Heart right ventricle (tissue), 16 donors: ENCODE measurements at regions not wholly inside any gene's neighbourhood (a gene's known extent, or its start where the extent isn't known, plus 50 kb on each side); places are given as distances from the start of the nearest gene placed in this dataset.

ENCODE experiments used
- ATAC-seq, 8 donors: fragments of 200-7000 bp; cut with Tn5 transposase; one replicate each; pipeline ENCODE4 v1.9.1; 2020; ENCODE audit warnings: mild to moderate bottlenecking in 8 of 8, moderate library complexity in 8 of 8, moderate number of reproducible peaks in 1 of 8
- DNase-seq, 2 donors: peaks; one replicate each; pipeline ENCODE4 v3.0.0-alpha.2; 2020
- H3K27ac ChIP-seq, 10 donors: fragments of 200-600 bp; sonication (generic) in 2 of 10; one replicate each; pipeline versions ENCODE4 v1.5.0 to v1.8.0; 2020 to 2022; ENCODE audit warnings: mild to moderate bottlenecking in 3 of 10
- H3K27me3 ChIP-seq, 7 donors: fragments of 200-600 bp; one replicate each; pipeline ENCODE4 v1.8.0; 2021 to 2022; ENCODE audit warnings: mild to moderate bottlenecking in 2 of 7
- H3K36me3 ChIP-seq, 9 donors: fragments of 200-600 bp; sonication (generic) in 1 of 9; one replicate each; pipeline versions ENCODE4 v1.5.0 to v1.8.0; 2020 to 2022; ENCODE audit warnings: mild to moderate bottlenecking in 2 of 9
- H3K4me1 ChIP-seq, 9 donors: fragments of 200-600 bp; sonication (generic) in 1 of 9; one replicate each; pipeline versions ENCODE4 v1.5.0 to v1.8.0; 2020 to 2022; ENCODE audit warnings: mild to moderate bottlenecking in 4 of 9
- H3K4me3 ChIP-seq, 10 donors: fragments of 200-600 bp; sonication (generic) in 2 of 10; one replicate each; pipeline versions ENCODE4 v1.5.0 to v1.8.0; 2020 to 2022; ENCODE audit warnings: mild to moderate bottlenecking in 7 of 10, moderate library complexity in 2 of 10
- H3K9me3 ChIP-seq, 11 donors: fragments of 200-600 bp in 10 of 11; sonication (generic) in 2 of 11; one replicate each; pipeline versions ENCODE4 v1.5.0 to v1.8.0; 2013 to 2022; ENCODE audit warnings: mild to moderate bottlenecking in 2 of 11, control low read depth in 1 of 11, moderate library complexity in 1 of 11
- WGBS, 2 donors: extraction: QIAGEN DNeasy Blood & Tissue Kit; methylation state at CpG; one replicate each; pipeline ENCODE4 v1.1.7; 2013; ENCODE audit warnings: inconsistent platforms in 1 of 2; 5-methylcytosine and 5-hydroxymethylcytosine counted together
- intact Hi-C, 10 donors: fragments of 100-400 bp; cut with DNase I; formaldehyde crosslinking; loops; one replicate each; pipeline versions ENCODE4 v1.11.1 to v1.14.2; 2022
- TF ChIP-seq, protein P1 (sequence below), 9 donors: fragments of 200-600 bp; sonication (generic) in 2 of 9; IDR thresholded peaks; one replicate each; pipeline versions ENCODE4 v1.5.0 to v1.8.0; 2021 to 2022; ENCODE audit warnings: antibody characterized with exemption in 9 of 9, mild to moderate bottlenecking in 5 of 9, moderate library complexity in 1 of 9
- donor health status: Arrhythmogenic right ventricular cardiomyopathy.
- donor health status: ischemic (EF 13 %, LVEDD 7.1; RV severe dilation, severe dysfunction).
- donor health status: healthy with polysubstance abuse.
- donor health status: DM: no; HTN: yes; CAD: no.
- donor health status: DM: no; HTN: no; CAD: no.
- donor health status: ischemic (EF 25% LVEDD 6.9; RV normal size, moderate dysfunction).
- donor health status: ischemic (EF 25% LVEDD 5.7; RV mildly dilated, moderate dysfunction).
- donor health status: healthy.
- donor health status: DM: yes; HTN: yes; CAD: no.
- donor health status: Ischemic cardiomyopathy.
- donor health status: ischemic (EF 35%, LVEDD 5.7; RV mildly dilated, moderate dysfunction).
- donor health status: nonischemic (EF 11% LVEDD 7.7; RV severe dilation, severe dysfunction).
- donor health status: DM: yes; HTN: yes; CAD: no.
- donor health status: PGD.
- donor health status: ischemic (EF 29% LVEDD 5.4; RV normal size, mild dysfunction).
- donor health status: nonischemic (EF 23%, LVEDD 6.1; RV moderate dilation, normal function).

DNA sequence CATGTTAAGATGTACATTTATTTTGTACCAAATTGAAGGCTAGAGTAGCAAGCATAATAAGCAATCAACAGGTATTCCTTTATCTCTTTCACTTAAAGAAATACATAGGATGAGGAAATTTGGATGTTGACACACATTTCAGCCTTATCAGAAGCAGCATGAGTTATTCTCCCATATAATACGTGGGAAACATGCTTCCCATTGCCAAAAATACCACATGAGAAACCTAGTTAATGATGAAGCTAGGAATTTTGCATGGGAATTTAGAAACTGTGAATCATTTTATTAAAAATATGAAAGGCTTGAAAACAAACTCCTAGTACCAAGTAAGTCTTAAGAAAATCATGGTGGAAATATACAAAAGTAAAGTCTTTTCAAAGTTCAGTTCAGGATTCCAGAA, 751.8 kb downstream of the TSN start:
- Histone ChIP-seq H3K27me3 (no peaks in the 10 kb centered on the region), H3K9me3 (no peaks in the 10 kb centered on the region), H3K4me1 (no peaks in the 10 kb centered on the region), H3K36me3 (no peaks in the 10 kb centered on the region), H3K4me3 (no peak overlapping the region), H3K27ac (no peak overlapping the region)
- no peak for ATAC-seq
- intact Hi-C loops: no loop called here
- 29 to 32% methylated on average over 1 of the region's 1 CpG for WGBS, 2 donors
- no peak for DNase-seq
- TF ChIP-seq, protein P1, sequence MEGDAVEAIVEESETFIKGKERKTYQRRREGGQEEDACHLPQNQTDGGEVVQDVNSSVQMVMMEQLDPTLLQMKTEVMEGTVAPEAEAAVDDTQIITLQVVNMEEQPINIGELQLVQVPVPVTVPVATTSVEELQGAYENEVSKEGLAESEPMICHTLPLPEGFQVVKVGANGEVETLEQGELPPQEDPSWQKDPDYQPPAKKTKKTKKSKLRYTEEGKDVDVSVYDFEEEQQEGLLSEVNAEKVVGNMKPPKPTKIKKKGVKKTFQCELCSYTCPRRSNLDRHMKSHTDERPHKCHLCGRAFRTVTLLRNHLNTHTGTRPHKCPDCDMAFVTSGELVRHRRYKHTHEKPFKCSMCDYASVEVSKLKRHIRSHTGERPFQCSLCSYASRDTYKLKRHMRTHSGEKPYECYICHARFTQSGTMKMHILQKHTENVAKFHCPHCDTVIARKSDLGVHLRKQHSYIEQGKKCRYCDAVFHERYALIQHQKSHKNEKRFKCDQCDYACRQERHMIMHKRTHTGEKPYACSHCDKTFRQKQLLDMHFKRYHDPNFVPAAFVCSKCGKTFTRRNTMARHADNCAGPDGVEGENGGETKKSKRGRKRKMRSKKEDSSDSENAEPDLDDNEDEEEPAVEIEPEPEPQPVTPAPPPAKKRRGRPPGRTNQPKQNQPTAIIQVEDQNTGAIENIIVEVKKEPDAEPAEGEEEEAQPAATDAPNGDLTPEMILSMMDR (IDR thresholded peaks at IDR 0.05): no peak

DNA sequence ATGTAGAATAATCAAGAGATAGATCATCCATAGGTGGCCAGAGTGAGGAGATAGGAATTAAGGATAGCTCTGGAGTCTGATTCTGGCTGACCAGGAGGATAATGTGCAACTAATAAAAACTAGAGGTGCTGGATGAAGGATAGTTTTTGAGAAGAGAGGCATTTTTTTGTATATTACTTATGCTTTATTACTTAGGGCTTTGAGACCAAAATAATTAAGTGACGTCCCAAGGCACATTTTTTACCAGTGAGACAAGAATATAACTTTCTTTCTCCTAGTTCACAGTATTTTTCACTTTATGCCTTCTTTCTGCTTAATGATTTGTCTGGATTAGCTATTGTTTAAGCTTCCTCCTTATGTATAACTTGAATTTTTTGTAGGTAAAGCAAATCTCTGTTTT, 756.6 kb downstream of the TSN start:
- Histone ChIP-seq H3K27ac (no peak overlapping the region), H3K9me3 (no peaks in the 10 kb centered on the region), H3K27me3 (no peaks in the 10 kb centered on the region), H3K36me3 (no peaks in the 10 kb centered on the region), H3K4me1 (no peaks in the 10 kb centered on the region), H3K4me3 (no peak overlapping the region)
- ATAC-seq (no peak), DNase-seq (no peak)
- TF ChIP-seq, protein P1 (IDR thresholded peaks at IDR 0.05): no peak
- WGBS, 2 donors: 53 to 71% methylated on average over 1 of the region's 1 CpG
- intact Hi-C loops: no loop called here

DNA sequence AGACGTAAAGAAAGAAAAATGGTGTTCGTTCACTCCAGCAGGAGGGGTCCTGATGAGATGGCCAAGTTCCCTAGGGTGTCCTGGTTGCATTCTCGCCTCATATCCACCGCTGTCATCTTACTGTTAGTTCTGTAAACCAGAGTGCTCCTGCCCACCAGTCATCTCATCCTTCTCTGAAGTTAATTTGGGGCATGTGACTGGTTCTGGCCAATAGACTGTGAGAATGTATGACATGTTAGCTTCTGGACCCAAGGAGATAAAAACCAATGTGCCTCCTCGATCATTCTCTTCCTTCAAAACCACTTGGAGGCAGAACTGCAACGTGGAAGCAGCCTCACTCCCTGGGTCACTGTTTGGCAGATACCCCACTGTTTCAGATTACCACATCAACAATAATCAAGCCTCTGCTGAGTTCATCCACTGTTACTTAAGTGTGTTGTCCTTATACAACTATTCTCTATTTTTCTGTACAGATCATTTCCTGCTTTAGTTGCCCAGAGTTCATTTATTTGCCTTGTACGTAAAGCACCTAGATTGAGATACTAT, 759.1 kb downstream of the TSN start:
- Histone ChIP-seq H3K27ac (no peak overlapping the region), H3K9me3 (no peaks in the 10 kb centered on the region), H3K4me1 (no peaks in the 10 kb centered on the region), H3K36me3 (no peaks in the 10 kb centered on the region), H3K27me3 (peaks cover 0 to 3% (median 0%) of the 10 kb centered on the region in 7 donors), H3K4me3 (no peak overlapping the region)
- no peak for DNase-seq
- TF ChIP-seq, protein P1 (IDR thresholded peaks at IDR 0.05): no peak
- intact Hi-C loops: no loop called here
- WGBS, 2 donors: 76 to 79% methylated on average over 7 of the region's 7 CpGs
- no peak for ATAC-seq

DNA sequence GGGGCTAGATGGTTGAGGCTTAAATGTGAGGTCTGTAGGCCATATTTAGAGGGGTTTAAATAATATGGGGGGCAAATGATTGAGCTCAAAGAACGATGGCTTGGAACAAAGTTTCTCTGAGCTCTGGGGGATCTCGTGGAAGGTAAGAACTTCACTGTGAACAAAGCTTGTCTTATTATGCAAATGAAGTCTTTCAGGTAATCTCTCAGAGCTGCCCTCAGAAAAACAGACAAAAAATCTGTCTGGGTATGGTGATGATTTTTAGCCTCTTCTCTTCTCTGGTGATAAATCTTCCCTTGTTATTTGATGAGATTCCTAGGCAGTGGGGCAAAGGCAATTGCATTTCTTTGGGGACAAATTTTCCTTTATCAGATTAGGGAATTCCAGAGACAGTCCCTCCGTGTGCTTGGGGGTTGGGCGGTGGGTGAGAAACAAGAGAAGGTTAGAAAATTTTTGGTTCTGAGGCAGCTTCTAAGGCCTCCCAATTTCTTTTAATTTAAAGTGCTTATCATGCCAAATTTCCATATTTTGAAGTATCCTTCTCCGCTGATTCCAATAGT, 760.4 kb downstream of the TSN start:
- H3K4me3 ChIP-seq: no peak overlapping the region
- intact Hi-C loops: no loop called here
- peaks cover 0 to 3% (median 0%) of the 10 kb centered on the region in 7 donors for H3K27me3 ChIP-seq
- H3K36me3 ChIP-seq: no peaks in the 10 kb centered on the region
- 52 to 55% methylated on average over 5 of the region's 5 CpGs for WGBS, 2 donors
- no peaks in the 10 kb centered on the region for H3K4me1 ChIP-seq
- TF ChIP-seq, protein P1 (IDR thresholded peaks at IDR 0.05): no peak
- no peaks in the 10 kb centered on the region for H3K9me3 ChIP-seq
- DNase-seq (no peak), ATAC-seq (no peak)
- H3K27ac ChIP-seq: no peak overlapping the region
